HEK293 (cell line): ENCODE measurements at regions not wholly inside any gene's neighbourhood (a gene's known extent, or its start where the extent isn't known, plus 50 kb on each side); places are given as distances from the start of the nearest gene placed in this dataset.
A peak's percentile ranks its signal among the peaks of the same experiment; 100 is the strongest.

Source experiments
- CTCF ChIA-PET: fragments of 350-600 bp; formaldehyde crosslinking; extraction: SDS; loops from one replicate; lab custom pipeline; 2021; ENCODE audit warnings: antibody characterized with exemption; lab: Yijun Ruan, JAX
- POLR2A ChIA-PET: fragments of 300-600 bp; formaldehyde crosslinking; extraction: SDS; loops from one replicate; lab custom pipeline; 2020; ENCODE audit warnings: antibody characterized with exemption, inconsistent platforms; lab: Yijun Ruan, JAX
- H3K27ac ChIP-seq: fragments of 200-500 bp; sonication (Bioruptor generic); 2 replicates; pipeline ENCODE4 v1.5.1; 2014; ENCODE audit warnings: low read depth, low read length, control low read depth, inconsistent platforms; ENCODE audit errors: extremely low read depth
- H3K36me3 ChIP-seq, 2 experiments: fragments of 200-500 bp in 1 of 2; sonication (Bioruptor generic) in 1 of 2; 1 replicate in 1 of 2; 2 replicates in 1 of 2; pipeline ENCODE4 v1.5.1; 2014 to 2017; ENCODE audit warnings: inconsistent platforms in 2 of 2, low read length in 2 of 2; ENCODE audit not compliant: control insufficient read depth in 2 of 2, insufficient read depth in 1 of 2
- H3K4me1 ChIP-seq: fragments of 200-500 bp; sonication (Bioruptor generic); 2 replicates; pipeline ENCODE4 v1.5.1; 2014; ENCODE audit warnings: mild to moderate bottlenecking, low read length, inconsistent platforms; ENCODE audit not compliant: control insufficient read depth, insufficient read depth
- H3K4me3 ChIP-seq: 2 replicates; pipeline ENCODE4 v1.5.1; 2011; ENCODE audit warnings: low read depth, mild to moderate bottlenecking, control low read depth, low read length, moderate library complexity
- H3K9me3 ChIP-seq: fragments of 200-500 bp; sonication (Bioruptor generic); 2 replicates; pipeline ENCODE4 v1.5.1; 2014; ENCODE audit warnings: low read depth, low read length, inconsistent platforms; ENCODE audit not compliant: control insufficient read depth, insufficient read depth
- ATF2 ChIP-seq: fragments of 450-650 bp; formaldehyde crosslinking; IDR thresholded peaks from 2 replicates; pipeline ENCODE4 v1.5.1; 2016; ENCODE audit warnings: missing biosample characterization, missing genetic modification characterization, low read depth
- FEZF1 ChIP-seq: fragments of 450-650 bp; formaldehyde crosslinking; IDR thresholded peaks from 2 replicates; pipeline ENCODE4 v1.5.1; 2016; ENCODE audit warnings: missing biosample characterization, missing genetic modification characterization
- KLF8 ChIP-seq: fragments of 450-650 bp; formaldehyde crosslinking; IDR thresholded peaks from 2 replicates; pipeline ENCODE4 v1.5.1; 2016; ENCODE audit warnings: missing biosample characterization, missing genetic modification characterization
- KLF9 ChIP-seq: fragments of 450-650 bp; formaldehyde crosslinking; IDR thresholded peaks from 2 replicates; pipeline ENCODE4 v1.5.1; 2016; ENCODE audit warnings: missing biosample characterization, missing genetic modification characterization, low read depth
- PRDM6 ChIP-seq: fragments of 450-650 bp; formaldehyde crosslinking; IDR thresholded peaks from 2 replicates; pipeline ENCODE4 v1.5.1; 2017; ENCODE audit warnings: missing biosample characterization, missing genetic modification characterization
- SCRT1 ChIP-seq: fragments of 450-650 bp; formaldehyde crosslinking; IDR thresholded peaks from 2 replicates; pipeline ENCODE4 v1.5.1; 2016; ENCODE audit warnings: missing biosample characterization, missing genetic modification characterization, borderline replicate concordance
- TCF7L2 ChIP-seq: IDR thresholded peaks from 2 replicates; pipeline ENCODE4 v1.6.1; 2011; ENCODE audit warnings: low read depth, mild to moderate bottlenecking, inconsistent platforms, low read length, moderate library complexity, borderline replicate concordance
- ZBTB1 ChIP-seq: fragments of 450-650 bp; formaldehyde crosslinking; IDR thresholded peaks from 2 replicates; pipeline ENCODE4 v1.5.1; 2016; ENCODE audit warnings: missing biosample characterization, missing genetic modification characterization
- ZBTB20 ChIP-seq: fragments of 450-650 bp; formaldehyde crosslinking; IDR thresholded peaks from 2 replicates; pipeline ENCODE4 v1.5.1; 2016; ENCODE audit warnings: missing biosample characterization, missing genetic modification characterization
- ZFHX2 ChIP-seq: fragments of 450-650 bp; formaldehyde crosslinking; conservative IDR thresholded peaks from 2 replicates; pipeline ENCODE4 v1.5.1; 2016; ENCODE audit warnings: missing biosample characterization, missing genetic modification characterization
- ZFP41 ChIP-seq: fragments of 450-650 bp; formaldehyde crosslinking; IDR thresholded peaks from 2 replicates; pipeline ENCODE4 v1.5.1; 2016; ENCODE audit warnings: missing biosample characterization, missing genetic modification characterization, borderline replicate concordance
- ZNF114 ChIP-seq: fragments of 450-650 bp; formaldehyde crosslinking; IDR thresholded peaks from 2 replicates; pipeline ENCODE4 v1.5.0; 2017; ENCODE audit warnings: missing biosample characterization, missing genetic modification characterization
- ZNF121 ChIP-seq: fragments of 450-650 bp; formaldehyde crosslinking; IDR thresholded peaks from 2 replicates; pipeline ENCODE4 v1.5.1; 2016; ENCODE audit warnings: missing biosample characterization, missing genetic modification characterization
- ZNF23 ChIP-seq: fragments of 450-650 bp; formaldehyde crosslinking; IDR thresholded peaks from 2 replicates; pipeline ENCODE4 v1.5.1; 2016; ENCODE audit warnings: missing biosample characterization, missing genetic modification characterization, borderline replicate concordance
- ZNF280C ChIP-seq: fragments of 450-650 bp; formaldehyde crosslinking; IDR thresholded peaks from 2 replicates; pipeline ENCODE4 v1.5.1; 2016; ENCODE audit warnings: missing biosample characterization, missing genetic modification characterization
- ZNF311 ChIP-seq: fragments of 450-650 bp; formaldehyde crosslinking; IDR thresholded peaks from 2 replicates; pipeline ENCODE4 v1.5.1; 2017; ENCODE audit warnings: missing biosample characterization, missing genetic modification characterization, borderline replicate concordance
- ZNF324 ChIP-seq: fragments of 450-650 bp; formaldehyde crosslinking; IDR thresholded peaks from 2 replicates; pipeline ENCODE4 v1.5.1; 2016; ENCODE audit warnings: missing biosample characterization, missing genetic modification characterization
- ZNF335 ChIP-seq: fragments of 450-650 bp; formaldehyde crosslinking; conservative IDR thresholded peaks from 2 replicates; pipeline ENCODE4 v1.5.1; 2016; ENCODE audit warnings: missing biosample characterization, missing genetic modification characterization
- ZNF362 ChIP-seq: fragments of 450-650 bp; formaldehyde crosslinking; IDR thresholded peaks from 2 replicates; pipeline ENCODE4 v1.5.1; 2016; ENCODE audit warnings: missing biosample characterization, missing genetic modification characterization
- ZNF510 ChIP-seq: fragments of 450-650 bp; formaldehyde crosslinking; IDR thresholded peaks from 2 replicates; pipeline ENCODE4 v1.5.1; 2018; ENCODE audit warnings: mild to moderate bottlenecking, missing genetic modification characterization, missing biosample characterization; ENCODE audit not compliant: insufficient replicate concordance
- ZNF529 ChIP-seq: fragments of 450-650 bp; formaldehyde crosslinking; IDR thresholded peaks from 2 replicates; pipeline ENCODE4 v1.5.1; 2017; ENCODE audit warnings: missing genetic modification characterization, missing biosample characterization; ENCODE audit not compliant: insufficient replicate concordance
- ZNF610 ChIP-seq: fragments of 450-650 bp; formaldehyde crosslinking; IDR thresholded peaks from 2 replicates; pipeline ENCODE4 v1.5.1; 2016; ENCODE audit warnings: missing biosample characterization, missing genetic modification characterization, borderline replicate concordance
- ZNF623 ChIP-seq: fragments of 450-650 bp; formaldehyde crosslinking; IDR thresholded peaks from 2 replicates; pipeline ENCODE4 v1.5.1; 2016; ENCODE audit warnings: missing biosample characterization, missing genetic modification characterization
- ZNF645 ChIP-seq: fragments of 450-650 bp; formaldehyde crosslinking; IDR thresholded peaks from 2 replicates; pipeline ENCODE4; 2016; ENCODE audit warnings: missing biosample characterization, missing genetic modification characterization
- TF ChIP-seq, protein P1 (sequence below): fragments of 450-650 bp; formaldehyde crosslinking; optimal IDR thresholded peaks from 2 replicates; pipeline ENCODE3; 2016; ENCODE audit warnings: missing biosample characterization, mild to moderate bottlenecking, missing genetic modification characterization
- TF ChIP-seq, protein P2 (sequence below): fragments of 450-650 bp; formaldehyde crosslinking; IDR thresholded peaks from 2 replicates; pipeline ENCODE4 v1.5.1; 2016; ENCODE audit warnings: missing biosample characterization, missing genetic modification characterization

- POLR2A ChIA-PET: no interaction called here
- TF ChIP-seq, protein P1, sequence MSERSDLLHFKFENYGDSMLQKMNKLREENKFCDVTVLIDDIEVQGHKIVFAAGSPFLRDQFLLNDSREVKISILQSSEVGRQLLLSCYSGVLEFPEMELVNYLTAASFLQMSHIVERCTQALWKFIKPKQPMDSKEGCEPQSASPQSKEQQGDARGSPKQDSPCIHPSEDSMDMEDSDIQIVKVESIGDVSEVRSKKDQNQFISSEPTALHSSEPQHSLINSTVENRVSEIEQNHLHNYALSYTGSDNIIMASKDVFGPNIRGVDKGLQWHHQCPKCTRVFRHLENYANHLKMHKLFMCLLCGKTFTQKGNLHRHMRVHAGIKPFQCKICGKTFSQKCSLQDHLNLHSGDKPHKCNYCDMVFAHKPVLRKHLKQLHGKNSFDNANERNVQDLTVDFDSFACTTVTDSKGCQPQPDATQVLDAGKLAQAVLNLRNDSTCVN (tag by site-specific recombination): no peak
- TF ChIP-seq ZNF121 (tag by site-specific recombination) (no peak), FEZF1 (tag by site-specific recombination) (no peak), ZFP41 (tag by site-specific recombination) (no peak), ZNF23 (tag by site-specific recombination) (no peak), TCF7L2 (no peak), ZNF335 (tag by site-specific recombination) (no peak), ZNF324 (tag by site-specific recombination) (no peak), ZNF311 (no peak), KLF9 (tag by site-specific recombination) (no peak), ZNF510 (tag by site-specific recombination) (no peak), KLF8 (tag by site-specific recombination) (no peak), SCRT1 (no peak), ZNF610 (tag by site-specific recombination) (no peak), ZNF362 (tag by site-specific recombination) (no peak), ATF2 (no peak), ZBTB1 (no peak)
- TF ChIP-seq, protein P2, sequence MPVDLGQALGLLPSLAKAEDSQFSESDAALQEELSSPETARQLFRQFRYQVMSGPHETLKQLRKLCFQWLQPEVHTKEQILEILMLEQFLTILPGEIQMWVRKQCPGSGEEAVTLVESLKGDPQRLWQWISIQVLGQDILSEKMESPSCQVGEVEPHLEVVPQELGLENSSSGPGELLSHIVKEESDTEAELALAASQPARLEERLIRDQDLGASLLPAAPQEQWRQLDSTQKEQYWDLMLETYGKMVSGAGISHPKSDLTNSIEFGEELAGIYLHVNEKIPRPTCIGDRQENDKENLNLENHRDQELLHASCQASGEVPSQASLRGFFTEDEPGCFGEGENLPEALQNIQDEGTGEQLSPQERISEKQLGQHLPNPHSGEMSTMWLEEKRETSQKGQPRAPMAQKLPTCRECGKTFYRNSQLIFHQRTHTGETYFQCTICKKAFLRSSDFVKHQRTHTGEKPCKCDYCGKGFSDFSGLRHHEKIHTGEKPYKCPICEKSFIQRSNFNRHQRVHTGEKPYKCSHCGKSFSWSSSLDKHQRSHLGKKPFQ (tag by site-specific recombination): no peak
- Histone ChIP-seq H3K27ac (no peak overlapping the region), H3K4me1 (no peaks in the 10 kb centered on the region), H3K4me3 (no peak overlapping the region), H3K36me3 (no peaks in the 10 kb centered on the region), H3K9me3 (no peaks in the 10 kb centered on the region)
- CTCF ChIA-PET: interaction anchor here (1.0 kb wide), 1 partner anchor 25 kb away, joined by 4 read pairs; no protein-coding TSS in a partner anchor
These were observed 84.8 kb upstream of the MYO3A start for GRCh38 chr10:25849268-25849667.

DNA sequence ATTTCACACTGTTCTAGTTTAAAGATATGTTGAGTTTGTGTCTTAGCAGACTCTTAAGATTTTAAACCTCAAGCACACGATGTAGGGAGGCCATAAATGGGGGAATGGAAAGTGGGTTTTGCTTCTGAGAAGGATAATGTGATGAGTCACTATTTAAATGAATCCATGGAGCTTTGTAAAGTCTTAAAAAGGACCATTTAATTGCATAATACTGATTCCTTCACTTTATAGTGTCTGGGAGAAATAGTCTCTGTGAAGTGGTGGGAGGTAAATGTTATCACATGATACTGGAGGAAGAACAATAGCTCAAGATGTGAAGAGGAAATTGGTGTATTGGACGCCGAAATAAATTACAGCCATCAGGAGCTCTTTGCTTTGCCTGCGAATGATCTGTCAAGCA, 84.0 kb upstream of the MYO3A start:
- no peaks in the 10 kb centered on the region for H3K9me3 ChIP-seq
- no peaks in the 10 kb centered on the region for H3K4me1 ChIP-seq
- H3K4me3 ChIP-seq: no peak overlapping the region
- no peak overlapping the region for H3K27ac ChIP-seq
- ChIA-PET POLR2A (no interaction called here), CTCF (interaction anchor here (0.7 to 1.0 kb wide), 2 partner anchors 24 to 44 kb away, joined by 3 to 4 read pairs; no protein-coding TSS in a partner anchor)
- H3K36me3 ChIP-seq: no peaks in the 10 kb centered on the region
- no peak for TF ChIP-seq ZNF645 (tag by site-specific recombination)
- no peak for TF ChIP-seq ZNF529
- TF ChIP-seq ZFHX2 (tag by site-specific recombination): peak; percentile 35; the same call in 1 of the 2 replicates
- no peak for TF ChIP-seq KLF9 (tag by site-specific recombination)
- TF ChIP-seq PRDM6: peak; percentile 47; the same call in 1 of the 2 replicates
- no peak for TF ChIP-seq ZNF121 (tag by site-specific recombination)
- no peak for TF ChIP-seq ZNF114 (tag by site-specific recombination)
- peak; percentile 50; the same call in 1 of the 2 replicates for TF ChIP-seq ZBTB20
- TF ChIP-seq ZNF280C (tag by site-specific recombination): no peak
- no peak for TF ChIP-seq ZNF623 (tag by site-specific recombination)
